ENCODE measurements at regions not wholly inside any gene's neighbourhood (a gene's known extent, or its start where the extent isn't known, plus 50 kb on each side); places are given as distances from the start of the nearest gene placed in this dataset.

GRCh38 chr2:239521518-239521815 lies 120.6 kb upstream of the HDAC4 start:
- no peak for TF ChIP-seq EZH2 (IDR thresholded peaks at IDR 0.05; ENCODE audit: low read length)
- no peak for TF ChIP-seq CTCF (optimal IDR thresholded peaks at IDR 0.05 in 1 of 3, IDR thresholded peaks at IDR 0.05 in 1 of 3, conservative IDR thresholded peaks at IDR 0.05 in 1 of 3; ENCODE audit: extremely low read depth in 1 of 3, insufficient read depth in 2 of 3, low read length in 3 of 3)

All from keratinocyte (primary cell).